GM19395 (cell line): ENCODE measurements at regions not wholly inside any gene's neighbourhood (a gene's known extent, or its start where the extent isn't known, plus 50 kb on each side); places are given as distances from the start of the nearest gene placed in this dataset.

Source experiments
- ATAC-seq: cut with Tn5 transposase; IDR thresholded peaks from one replicate; pipeline ENCODE4 v1.9.1; 2021; ENCODE audit warnings: mild to moderate bottlenecking, moderate library complexity; ENCODE audit not compliant: unreplicated experiment

DNA sequence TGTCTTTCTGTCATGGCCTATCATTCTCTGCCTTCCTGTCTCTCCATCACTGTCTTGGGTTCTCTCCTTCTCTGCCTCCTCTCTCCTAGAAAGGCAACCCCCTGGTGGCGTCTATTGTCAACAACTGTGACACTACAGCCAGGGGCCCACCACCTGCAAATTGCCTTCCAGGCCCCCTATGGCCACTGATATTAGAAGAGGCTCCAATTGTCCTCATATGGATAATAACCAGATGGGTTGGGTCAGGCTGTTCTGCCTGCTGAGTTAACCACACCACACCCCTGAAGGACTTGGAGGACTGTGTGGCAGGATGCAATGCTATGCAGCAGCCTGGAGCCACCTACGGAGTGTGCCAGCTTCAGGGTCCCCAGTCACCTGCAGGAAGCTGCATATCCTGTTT, 665.0 kb downstream of the NTRK3 start:
- no peak for ATAC-seq

GRCh38 chr15:87591042-87591441, 665.5 kb downstream of the NTRK3 start:
- ATAC-seq, result no peak

- ATAC-seq, result no peak
Observed at GRCh38 chr15:87589134-87589533, 667.4 kb downstream of the NTRK3 start.

GRCh38 chr15:87582169-87582568, 674.4 kb downstream of the NTRK3 start:
- no peak for ATAC-seq

DNA sequence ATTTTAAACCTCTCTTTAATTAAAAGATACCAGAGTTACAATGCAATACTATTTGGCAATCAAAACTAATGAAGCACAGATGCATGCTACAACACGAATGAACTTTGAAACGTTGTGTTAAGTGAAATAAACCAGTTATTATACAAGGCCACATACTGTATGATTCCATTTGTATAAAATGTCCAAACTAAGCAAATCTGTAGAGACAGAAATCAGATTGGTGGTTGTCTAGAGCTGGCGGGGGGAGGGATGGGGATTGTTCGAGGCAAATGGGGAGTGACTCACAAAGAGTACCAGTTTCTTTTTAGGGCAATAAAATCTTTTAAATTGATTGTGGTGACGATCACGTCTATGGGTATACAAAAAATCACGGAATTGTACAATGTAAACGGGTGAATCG, 677.0 kb downstream of the NTRK3 start:
- no peak for ATAC-seq

DNA sequence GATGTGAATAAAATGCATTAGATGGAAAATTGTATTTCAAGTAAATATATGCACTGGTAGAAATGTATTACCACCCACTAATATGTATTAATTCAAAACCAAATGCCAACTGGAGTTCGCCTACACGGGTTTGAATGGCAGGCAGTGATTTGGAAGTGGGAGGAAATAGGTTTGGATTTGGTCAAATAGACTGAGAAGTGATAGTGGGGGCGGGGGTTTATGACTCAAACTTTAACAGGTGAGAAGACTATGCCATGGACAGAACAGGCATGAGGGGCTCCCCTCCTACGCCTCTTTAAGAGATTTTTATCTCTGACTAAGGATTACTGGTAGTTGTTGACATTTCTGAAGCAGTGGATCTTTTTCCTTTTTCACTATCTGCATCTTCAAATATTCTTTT, 677.8 kb downstream of the NTRK3 start:
- no peak for ATAC-seq

GRCh38 chr15:87577336-87577735, 679.2 kb downstream of the NTRK3 start:
- no peak for ATAC-seq

DNA sequence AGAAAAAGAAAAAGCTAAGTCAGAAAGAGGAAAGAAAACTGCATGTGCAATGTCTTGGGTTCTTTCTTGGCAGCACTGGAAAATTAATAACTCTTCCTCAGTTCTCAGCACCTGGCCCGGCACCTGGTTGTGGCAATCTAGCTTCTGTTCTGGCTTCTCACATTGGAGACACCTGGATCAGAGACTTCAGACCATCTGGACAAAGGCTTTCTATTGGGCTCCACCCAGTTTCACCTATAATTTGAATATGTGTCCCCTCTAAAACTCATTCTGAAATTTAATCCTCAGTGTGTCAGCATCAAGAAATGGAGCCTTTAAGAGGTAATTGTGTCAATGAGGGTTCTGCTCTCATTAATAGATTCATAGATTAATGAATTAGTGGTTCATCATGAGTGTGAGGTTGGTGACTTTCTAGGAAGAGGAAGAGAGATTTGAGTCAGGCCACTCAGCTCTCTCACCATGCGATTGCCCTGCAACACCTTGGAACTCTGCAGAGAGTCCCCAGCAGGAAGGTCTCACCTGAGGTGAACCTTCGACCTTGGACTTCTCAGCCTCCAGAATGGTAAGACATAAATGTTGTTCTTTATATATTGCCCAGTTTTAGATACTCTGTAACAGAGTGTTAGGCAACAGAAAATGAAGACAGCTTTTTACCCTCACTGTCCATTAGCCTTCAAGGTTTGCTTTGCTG, 679.9 kb downstream of the NTRK3 start:
- no peak for ATAC-seq

DNA sequence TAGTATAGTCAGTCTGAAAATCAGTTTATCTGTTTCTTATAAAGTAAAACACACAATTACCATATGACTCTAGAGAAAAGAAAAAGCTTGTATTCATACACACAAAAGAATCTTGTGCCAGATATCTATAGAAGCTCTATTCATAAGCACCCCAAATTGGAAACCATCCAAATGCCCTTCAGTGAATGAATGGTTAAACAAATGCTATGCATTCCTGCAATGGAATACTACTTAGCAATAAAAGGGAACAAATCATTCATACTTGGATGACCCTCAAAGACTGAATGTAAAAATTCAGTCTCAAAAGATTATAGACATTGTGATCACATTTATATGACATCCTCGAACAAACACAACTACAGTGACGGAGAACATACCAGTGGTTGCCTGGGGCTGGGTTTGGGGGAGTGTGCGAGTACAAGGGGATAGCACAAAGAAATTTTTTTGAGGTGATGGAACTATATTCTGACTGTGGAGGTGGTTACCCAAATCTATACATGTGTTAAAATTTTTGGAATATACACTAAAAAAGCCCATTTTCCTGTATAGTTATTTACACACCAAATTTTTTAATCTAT, 680.6 kb downstream of the NTRK3 start:
- ATAC-seq, result no peak

DNA sequence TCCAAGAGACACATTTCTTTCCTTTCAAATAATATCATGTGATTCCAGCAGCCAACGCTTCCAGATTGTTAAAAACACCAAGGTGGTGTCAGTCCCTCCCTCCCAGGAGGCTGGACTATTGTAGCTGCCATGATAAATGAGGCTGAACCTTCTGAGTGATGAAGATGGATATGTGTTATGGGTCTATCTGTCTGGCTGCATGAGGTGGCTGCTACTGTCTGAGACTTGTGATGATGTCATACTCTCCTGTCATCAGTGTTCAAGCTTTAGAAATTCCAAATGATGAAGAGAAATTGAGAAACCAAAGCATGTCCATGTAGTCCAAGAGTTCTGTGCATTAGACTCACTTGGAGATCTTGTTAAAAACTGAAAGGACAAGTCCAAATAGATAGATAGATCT, 683.0 kb downstream of the NTRK3 start:
- ATAC-seq, result no peak

GRCh38 chr15:87573039-87573438, 683.5 kb downstream of the NTRK3 start:
- ATAC-seq, result no peak

DNA sequence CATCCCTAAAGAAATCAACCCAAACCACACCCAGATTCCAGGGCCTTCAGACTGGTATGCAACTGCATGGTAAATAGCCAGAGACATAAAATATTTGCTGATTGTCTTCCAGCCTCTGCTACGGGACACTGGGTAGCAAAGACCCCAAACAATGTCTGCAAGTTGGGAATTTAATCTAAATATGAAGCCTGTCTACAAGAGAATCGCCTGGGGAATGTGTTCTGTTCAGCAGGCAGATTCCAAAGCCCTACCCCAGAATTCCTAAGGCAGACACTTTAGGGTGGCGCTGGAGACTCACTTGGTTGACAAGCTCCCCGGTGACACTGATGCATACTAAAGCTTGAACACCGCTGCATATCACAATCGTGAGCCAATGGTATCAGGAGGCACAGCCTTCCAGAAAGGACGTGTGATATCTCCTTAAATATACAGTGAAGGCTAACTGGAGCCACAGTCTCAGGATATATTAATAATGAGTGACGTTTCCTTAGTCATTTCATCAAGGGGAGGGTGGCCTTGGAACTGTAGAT, 684.1 kb downstream of the NTRK3 start:
- ATAC-seq, result no peak

GRCh38 chr15:87570206-87570605, 686.3 kb downstream of the NTRK3 start:
- no peak for ATAC-seq

- ATAC-seq, result no peak
Observed at GRCh38 chr15:87569581-87569980, 687.0 kb downstream of the NTRK3 start.

DNA sequence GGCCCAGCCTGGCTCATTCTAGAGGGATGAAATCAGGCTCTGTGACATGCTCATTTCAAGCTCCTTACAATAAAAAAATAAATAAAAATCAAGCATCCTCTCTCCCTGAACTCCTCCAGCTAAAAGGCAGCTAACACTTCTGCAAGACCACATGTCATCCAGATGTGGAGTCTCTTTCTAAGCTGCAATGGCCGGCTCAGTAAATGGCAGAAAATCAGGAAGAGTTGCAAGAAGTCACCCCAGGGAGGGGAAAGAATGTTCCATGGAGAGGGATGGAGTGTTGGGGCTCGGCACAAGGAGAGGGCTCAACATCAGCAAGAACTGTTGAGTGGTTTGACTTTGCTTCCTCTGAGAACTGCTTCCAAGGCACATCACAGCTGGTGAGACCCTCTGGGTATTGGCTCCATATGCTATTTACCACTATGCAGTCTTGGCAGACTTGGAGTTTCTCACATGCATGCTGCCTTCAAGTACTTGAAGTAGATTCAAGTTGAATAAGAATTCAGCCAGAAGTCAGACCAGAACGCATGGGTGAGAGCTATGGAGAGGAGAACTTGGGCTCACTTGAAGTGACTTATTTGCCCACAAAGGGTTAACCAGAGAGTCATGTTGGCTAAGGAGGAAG, 689.0 kb downstream of the NTRK3 start:
- no peak for ATAC-seq

DNA sequence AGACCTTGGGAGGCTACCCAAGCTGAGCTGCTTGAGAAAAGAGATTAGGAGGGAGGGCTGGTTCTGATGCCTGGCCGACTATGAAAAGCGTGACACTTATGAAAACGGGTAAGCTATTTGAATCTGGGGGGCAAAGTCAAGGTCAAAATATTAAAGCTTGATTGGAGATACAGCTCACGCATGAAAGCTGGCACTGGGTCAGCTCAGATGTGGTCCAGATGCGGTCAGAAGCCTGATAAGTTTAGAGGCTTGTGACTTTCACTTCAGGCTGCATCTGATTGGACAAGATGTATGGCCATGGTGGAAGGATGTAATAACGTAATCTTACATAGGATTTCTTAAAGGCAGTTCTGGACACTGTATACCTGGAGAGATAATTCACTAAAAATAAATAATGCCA, 690.3 kb downstream of the NTRK3 start:
- ATAC-seq, result no peak

DNA sequence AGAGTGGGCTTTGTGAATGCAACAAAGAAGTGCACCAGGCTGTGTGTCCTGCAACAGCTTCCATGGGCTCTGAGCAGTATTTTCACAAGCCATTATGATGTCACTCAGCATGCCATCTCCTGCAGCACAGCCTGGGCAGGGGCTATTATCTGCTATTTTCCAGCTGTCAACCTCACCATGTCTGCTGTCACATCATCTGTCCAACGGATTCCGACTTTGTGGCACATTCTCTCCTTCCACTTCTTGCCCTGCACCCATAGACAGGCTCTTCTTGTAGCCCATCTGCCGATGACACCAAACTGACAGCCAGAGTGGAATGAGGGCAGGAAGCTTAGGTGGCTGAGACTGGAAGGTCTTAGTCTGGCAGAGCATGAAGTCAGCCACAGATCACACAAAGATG, 691.9 kb downstream of the NTRK3 start:
- ATAC-seq, result no peak

GRCh38 chr15:87563869-87564268, 692.7 kb downstream of the NTRK3 start:
- ATAC-seq, result no peak

GRCh38 chr15:87562203-87562602, 694.3 kb downstream of the NTRK3 start:
- no peak for ATAC-seq

GRCh38 chr15:87561641-87562040, 694.9 kb downstream of the NTRK3 start:
- no peak for ATAC-seq

GRCh38 chr15:87557881-87558280, 698.7 kb downstream of the NTRK3 start:
- ATAC-seq, result no peak

DNA sequence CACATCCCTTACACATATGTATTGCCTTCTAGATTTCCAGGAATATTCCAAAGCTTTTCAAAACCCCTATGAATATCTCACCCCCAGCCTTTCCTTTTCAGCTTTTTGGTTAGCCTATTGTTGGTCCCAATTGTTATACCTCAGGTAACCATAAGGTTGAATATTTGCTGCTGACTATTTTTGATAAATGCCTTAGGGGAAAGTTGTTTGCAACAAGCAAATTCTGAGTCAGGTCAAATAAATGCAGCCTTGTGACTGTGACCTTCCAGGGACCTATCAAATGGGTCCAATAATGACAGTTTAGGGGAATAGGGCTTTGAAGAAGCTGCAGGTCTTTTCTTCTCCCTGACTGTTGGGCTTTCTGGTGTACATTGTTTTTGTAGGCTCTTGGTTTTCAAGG, 699.7 kb downstream of the NTRK3 start:
- no peak for ATAC-seq
